EL (cell line): ENCODE measurements at regions not wholly inside any gene's neighbourhood (a gene's known extent, or its start where the extent isn't known, plus 50 kb on each side); places are given as distances from the start of the nearest gene placed in this dataset.
"Not testable (repeated sequence)": the region's sequence is repeated elsewhere in the genome, so short reads cannot be mapped to it uniquely, and the experiment has no call there.

Experiments used
- DNase-seq: peaks from one replicate; pipeline ENCODE4 v3.0.0-alpha.2; 2016

DNA sequence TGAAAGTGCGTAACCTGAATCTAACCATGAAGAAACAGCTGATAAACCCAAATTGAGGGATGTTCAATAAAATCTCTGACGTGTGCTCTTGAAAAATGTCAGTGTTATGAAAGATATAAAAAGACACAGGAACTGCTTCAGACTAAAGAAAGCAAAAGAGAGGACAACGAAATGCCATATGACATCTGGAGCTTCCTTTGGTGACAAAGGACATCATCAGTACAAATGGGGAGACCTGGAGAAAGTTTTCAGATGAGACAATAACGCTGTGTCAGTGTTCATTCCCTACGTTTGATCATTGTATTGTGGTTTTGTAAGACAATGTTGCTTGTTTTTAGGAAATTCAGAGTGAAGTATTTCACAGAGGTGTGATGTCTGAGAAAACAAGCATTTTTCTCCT is 125.9 kb upstream of the MAP1LC3B2 start:
- no peak for DNase-seq

- peak; percentile 95 for DNase-seq
Observed at GRCh38 chr12:116434155-116435011, 124.8 kb upstream of the MAP1LC3B2 start.

DNA sequence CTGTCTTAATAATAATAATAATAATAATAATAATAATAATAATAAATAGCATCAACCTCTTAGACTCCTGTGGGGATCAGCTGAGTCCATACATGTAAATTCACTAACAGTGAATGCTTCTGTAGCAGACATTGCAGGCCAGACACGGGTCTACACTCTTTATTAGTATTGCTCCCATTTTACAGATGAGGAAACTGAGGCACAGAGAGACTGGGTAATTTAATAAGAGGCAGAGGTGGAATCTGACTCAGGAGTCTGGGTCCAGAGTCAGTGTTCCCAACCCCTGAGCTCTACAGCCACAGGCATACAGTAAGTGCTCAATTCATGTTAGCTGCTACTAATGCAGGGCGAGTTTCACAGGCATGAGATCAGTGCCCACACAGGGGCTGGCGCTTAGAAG is 123.2 kb upstream of the MAP1LC3B2 start:
- no peak for DNase-seq

DNA sequence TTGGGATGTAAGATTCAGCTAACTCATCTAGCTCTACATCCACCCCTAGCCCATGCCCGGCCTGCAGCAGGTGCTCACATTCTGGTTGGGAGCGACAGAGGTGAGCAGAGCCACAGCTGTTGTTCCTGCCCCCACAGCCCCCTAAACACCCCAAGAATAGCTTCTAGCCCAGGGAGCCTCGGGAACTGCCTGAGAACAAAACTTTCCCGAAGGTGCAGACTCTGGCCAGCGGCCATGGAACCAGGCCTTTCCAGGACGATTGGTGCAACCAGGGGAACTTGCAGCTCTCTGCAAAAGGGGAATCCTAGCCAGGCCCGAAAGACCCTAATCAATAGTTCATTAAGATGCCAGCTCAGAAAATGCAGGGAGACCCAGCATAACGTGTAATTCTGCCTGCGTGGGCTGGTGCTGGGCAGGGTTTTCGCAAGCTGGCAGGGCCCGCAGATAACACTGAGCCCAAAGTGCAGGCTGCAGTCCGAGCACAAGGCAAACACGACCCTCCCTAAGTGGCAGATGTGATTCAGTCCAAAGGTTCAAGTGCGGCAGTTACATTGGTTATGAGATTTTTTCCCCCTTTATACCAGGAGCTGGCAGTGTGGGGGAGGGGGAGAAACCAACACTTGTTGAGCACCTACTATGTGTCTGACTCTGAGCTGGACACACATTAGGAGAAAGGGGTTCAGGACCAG is 122.5 kb upstream of the MAP1LC3B2 start:
- no peak for DNase-seq

- DNase-seq, result no peak
Observed at GRCh38 chr12:116441292-116441691, 117.9 kb upstream of the MAP1LC3B2 start.

GRCh38 chr12:116442304-116442703 is 116.9 kb upstream of the MAP1LC3B2 start:
- no peak for DNase-seq

DNA sequence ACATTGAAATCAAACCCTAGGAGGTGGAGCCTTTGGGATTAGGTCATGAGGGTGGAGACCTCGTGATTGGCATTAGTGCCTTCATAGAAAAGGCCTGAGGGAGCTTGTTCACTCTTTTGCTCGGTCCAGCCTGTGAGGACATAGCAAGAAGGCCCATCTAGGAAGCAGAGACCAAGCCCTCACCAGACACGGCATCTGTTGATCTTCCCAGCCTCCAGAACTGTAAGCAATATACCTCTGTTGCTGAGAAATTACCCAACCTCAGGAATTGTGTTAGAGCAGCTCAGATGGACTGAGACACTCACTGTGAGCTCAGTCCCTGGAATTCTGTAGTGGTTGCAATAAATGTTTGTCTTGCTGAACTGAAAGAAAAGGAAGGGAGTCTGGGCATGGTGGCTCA is 116.2 kb upstream of the MAP1LC3B2 start:
- no peak for DNase-seq

DNA sequence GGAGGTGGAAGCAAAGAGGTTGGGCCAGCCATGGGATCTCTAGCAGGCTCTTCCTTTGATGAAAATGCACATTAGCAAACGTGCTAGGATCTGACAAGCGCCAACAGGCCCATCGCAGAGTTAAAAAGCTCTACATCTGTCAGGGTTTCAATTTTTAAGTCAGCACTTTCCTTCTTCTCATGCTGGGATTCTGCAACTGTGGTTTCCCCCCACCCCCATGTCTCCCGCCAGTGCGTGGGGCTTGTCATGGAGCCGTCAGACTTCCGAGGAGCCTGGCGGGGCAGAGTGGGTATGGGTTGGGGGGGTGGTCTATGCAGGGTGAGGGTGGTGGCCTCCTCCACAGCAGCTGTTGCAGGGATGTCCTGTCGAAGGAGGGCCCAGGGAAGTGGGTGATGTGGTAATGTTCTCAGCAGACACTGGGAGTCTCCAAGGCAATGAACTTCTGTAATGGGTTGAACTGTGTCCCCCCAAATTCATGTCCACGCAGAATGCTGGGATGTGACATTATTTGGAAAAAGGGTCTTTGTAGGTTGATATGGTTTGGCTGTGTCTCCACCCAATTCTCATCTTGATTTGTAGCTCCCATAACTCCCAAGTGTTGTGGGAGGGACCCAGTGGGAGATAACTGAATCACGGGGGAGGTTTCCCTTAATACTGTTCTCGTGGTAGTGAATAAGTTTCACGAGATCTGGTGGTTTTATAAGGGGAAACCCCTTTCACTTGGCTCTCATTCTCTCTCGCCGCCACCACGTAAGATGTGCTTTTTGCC is 115.2 kb upstream of the MAP1LC3B2 start:
- DNase-seq, result no peak

- no peak for DNase-seq
Observed at GRCh38 chr12:116444590-116444943, 114.6 kb upstream of the MAP1LC3B2 start.

DNA sequence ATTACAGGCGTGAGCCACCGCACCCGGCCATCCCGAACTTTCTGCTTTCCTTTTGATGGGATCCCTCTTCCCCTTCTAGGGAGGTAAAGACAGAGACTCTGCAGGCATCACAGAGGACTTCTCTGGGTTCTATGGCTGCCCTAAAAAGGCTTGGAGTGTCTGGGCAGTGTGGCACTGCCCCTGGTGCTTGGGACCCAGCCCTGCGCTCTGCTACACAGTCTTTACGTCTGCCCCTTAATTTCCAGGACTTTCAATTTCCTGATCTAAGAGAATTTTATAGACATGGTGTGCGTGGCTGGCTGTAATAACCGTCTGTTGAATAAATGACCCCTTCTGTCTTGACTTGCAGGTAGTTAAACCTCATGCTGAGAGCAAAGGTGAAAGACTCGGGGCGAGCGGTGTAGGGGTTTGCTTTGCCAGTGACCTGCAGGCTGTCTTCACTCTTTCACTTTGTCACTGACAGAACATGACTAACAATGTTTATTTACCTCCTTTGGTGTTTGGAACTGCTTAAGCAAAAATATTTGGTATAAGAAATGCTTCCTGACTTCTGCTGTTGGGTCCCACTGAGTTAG is 110.9 kb upstream of the MAP1LC3B2 start:
- DNase-seq, result no peak

DNA sequence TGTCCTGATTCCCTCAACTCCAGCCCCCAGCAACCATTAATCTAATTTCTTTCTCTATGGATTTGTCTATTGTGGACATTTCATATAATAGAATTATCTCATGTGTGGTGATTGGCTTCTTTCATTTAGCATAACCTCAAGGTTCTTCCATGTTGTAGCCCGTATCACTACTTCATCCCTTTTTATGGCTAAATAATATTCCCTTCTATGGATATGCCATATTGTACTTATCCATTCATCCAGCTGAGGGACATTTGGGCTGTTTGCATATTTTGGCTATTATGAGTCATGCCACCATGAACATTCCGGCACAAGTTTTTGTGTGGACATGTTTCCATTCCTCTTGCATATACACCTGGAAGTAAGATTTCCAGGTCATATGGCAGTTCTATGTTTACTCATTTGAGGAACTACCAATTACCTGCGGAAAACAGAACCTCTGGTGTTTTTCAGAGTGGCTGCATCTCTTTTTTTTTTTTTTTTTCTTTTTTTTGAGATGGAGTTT is 108.7 kb upstream of the MAP1LC3B2 start:
- DNase-seq, result no peak

- DNase-seq, result not testable (repeated sequence)
Observed at GRCh38 chr12:116452975-116453374, 106.2 kb upstream of the MAP1LC3B2 start.

DNA sequence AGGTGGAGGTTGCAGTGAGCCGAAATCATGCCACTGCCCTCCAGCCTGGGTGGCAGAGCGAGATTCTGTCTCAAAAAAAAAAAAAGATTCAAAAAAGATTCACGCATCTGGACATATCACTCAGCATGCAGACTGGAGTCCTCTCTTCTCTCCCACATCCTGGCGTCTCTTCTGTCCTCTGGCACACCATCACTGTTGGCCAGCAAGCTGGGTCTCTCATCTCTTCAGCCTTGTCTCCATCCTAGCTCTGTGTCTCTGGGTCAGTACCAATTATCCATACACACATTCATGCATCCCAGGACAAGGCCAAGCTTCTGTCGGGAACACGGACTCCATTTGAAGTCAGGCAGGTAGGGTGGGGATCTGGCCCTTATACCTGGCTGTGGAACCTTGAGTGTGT is 105.5 kb upstream of the MAP1LC3B2 start:
- DNase-seq, result no peak

GRCh38 chr12:116454076-116454475 is 105.1 kb upstream of the MAP1LC3B2 start:
- no peak for DNase-seq

GRCh38 chr12:116454950-116455447 is 104.2 kb upstream of the MAP1LC3B2 start:
- peak; percentile 97 for DNase-seq

GRCh38 chr12:116455540-116456329 is 103.4 kb upstream of the MAP1LC3B2 start:
- DNase-seq, result peak; percentile 93

- DNase-seq, result peak; percentile 18
Observed at GRCh38 chr12:116456330-116457082, 102.7 kb upstream of the MAP1LC3B2 start.

DNA sequence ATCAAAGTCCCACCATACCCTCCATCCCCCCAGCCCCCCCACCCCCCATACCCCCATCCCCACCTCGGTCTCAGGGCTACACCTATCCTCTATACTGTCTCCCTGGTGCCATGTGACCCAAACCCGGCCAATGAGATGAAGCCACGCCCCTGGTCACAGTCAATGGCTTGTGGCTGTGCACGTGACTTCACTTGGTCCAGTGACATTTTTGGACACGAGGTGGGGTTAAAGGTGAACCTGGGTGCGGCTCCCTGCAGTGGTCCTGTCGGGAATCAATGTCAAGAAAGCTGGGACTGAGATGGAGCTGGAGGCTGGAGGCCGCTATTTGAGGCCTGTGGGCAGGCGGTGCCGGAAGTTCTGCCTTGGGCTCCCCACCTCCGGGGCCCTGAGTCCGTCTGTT is 100.7 kb upstream of the MAP1LC3B2 start:
- no peak for DNase-seq

- DNase-seq, result no peak
Observed at GRCh38 chr12:116459011-116459875, 99.9 kb upstream of the MAP1LC3B2 start.
